Cerebellar nuclear complex (tissue), 1 donor: ENCODE measurements at regions not wholly inside any gene's neighbourhood (a gene's known extent, or its start where the extent isn't known, plus 50 kb on each side); places are given as distances from the start of the nearest gene placed in this dataset.
A peak's percentile ranks its signal among the peaks of the same experiment; 100 is the strongest.
"Not testable (repeated sequence)": the region's sequence is repeated elsewhere in the genome, so short reads cannot be mapped to it uniquely, and the experiment has no call there.

Source experiments
- DNase-seq, 2 experiments: peaks; one replicate each; lab custom pipeline; 2025; lab: John Stamatoyannopoulos, UW

- DNase-seq = no peak
Observed at GRCh38 chr3:84679211-84679610, 279.6 kb upstream of the CADM2 start.

GRCh38 chr3:84680700-84681099 lies 278.1 kb upstream of the CADM2 start:
- DNase-seq = no peak

- DNase-seq = no peak
Observed at GRCh38 chr3:84683493-84683892, 275.3 kb upstream of the CADM2 start.

GRCh38 chr3:84685467-84685866 lies 273.3 kb upstream of the CADM2 start:
- DNase-seq = no peak

- DNase-seq = no peak
Observed at GRCh38 chr3:84692261-84692660, 266.5 kb upstream of the CADM2 start.

- not testable (repeated sequence) for DNase-seq
Observed at GRCh38 chr3:84710288-84710687, 248.5 kb upstream of the CADM2 start.

GRCh38 chr3:84717894-84718293 lies 240.9 kb upstream of the CADM2 start:
- no peak for DNase-seq

GRCh38 chr3:84724877-84725276 lies 233.9 kb upstream of the CADM2 start:
- no peak for DNase-seq

GRCh38 chr3:84727616-84728015 lies 231.2 kb upstream of the CADM2 start:
- no peak for DNase-seq

GRCh38 chr3:84734731-84735130 lies 224.1 kb upstream of the CADM2 start:
- not testable (repeated sequence) for DNase-seq

GRCh38 chr3:84738086-84738485 lies 220.7 kb upstream of the CADM2 start:
- peak in 1 of 2 experiments; percentile 9 for DNase-seq

GRCh38 chr3:84742915-84743425 lies 215.8 kb upstream of the CADM2 start:
- no peak for DNase-seq

- no peak for DNase-seq
Observed at GRCh38 chr3:84744130-84744529, 214.7 kb upstream of the CADM2 start.

GRCh38 chr3:84755860-84756259 lies 202.9 kb upstream of the CADM2 start:
- DNase-seq = no peak

- DNase-seq = no peak
Observed at GRCh38 chr3:84759361-84759760, 199.4 kb upstream of the CADM2 start.

GRCh38 chr3:84772841-84773240 lies 185.9 kb upstream of the CADM2 start:
- DNase-seq = no peak

GRCh38 chr3:84783281-84783680 lies 175.5 kb upstream of the CADM2 start:
- DNase-seq = no peak

GRCh38 chr3:84789961-84790360 lies 168.8 kb upstream of the CADM2 start:
- DNase-seq = no peak

GRCh38 chr3:84806958-84807357 lies 151.8 kb upstream of the CADM2 start:
- no peak for DNase-seq

GRCh38 chr3:84820126-84820525 lies 138.7 kb upstream of the CADM2 start:
- DNase-seq = no peak

GRCh38 chr3:84820906-84821305 lies 137.9 kb upstream of the CADM2 start:
- no peak for DNase-seq

GRCh38 chr3:84825817-84826216 lies 133.0 kb upstream of the CADM2 start:
- no peak for DNase-seq

GRCh38 chr3:84830476-84830875 lies 128.3 kb upstream of the CADM2 start:
- no peak for DNase-seq

GRCh38 chr3:84835366-84835765 lies 123.4 kb upstream of the CADM2 start:
- DNase-seq = no peak

GRCh38 chr3:84836961-84837360 lies 121.8 kb upstream of the CADM2 start:
- DNase-seq = no peak
